Astrocyte of the spinal cord (primary cell): ENCODE measurements at regions not wholly inside any gene's neighbourhood (a gene's known extent, or its start where the extent isn't known, plus 50 kb on each side); places are given as distances from the start of the nearest gene placed in this dataset.

ENCODE experiments used
- DNase-seq: peaks from one replicate; pipeline ENCODE4 v3.0.0; 2011; ENCODE audit warnings: low read depth, low spot score
- H3K4me3 ChIP-seq: 2 replicates; pipeline ENCODE4 v1.5.1; 2011; ENCODE audit warnings: low read depth, mild to moderate bottlenecking, low read length, moderate library complexity
- in situ Hi-C: cut with HindIII; loops from 2 replicates; pipeline ENCODE4 v1.10.0; 2017; ENCODE audit warnings: low sequenced_read_pairs
- TF ChIP-seq, protein P1 (sequence below): IDR thresholded peaks from 2 replicates; pipeline ENCODE4 v1.5.1; 2012; ENCODE audit warnings: low read depth, mild to moderate bottlenecking, low read length, inconsistent platforms

GRCh38 chr6:151709329-151709728 lies 98.2 kb upstream of the ESR1 start:
- DNase-seq: no peak
- in situ Hi-C loops: no loop called here
- TF ChIP-seq, protein P1, sequence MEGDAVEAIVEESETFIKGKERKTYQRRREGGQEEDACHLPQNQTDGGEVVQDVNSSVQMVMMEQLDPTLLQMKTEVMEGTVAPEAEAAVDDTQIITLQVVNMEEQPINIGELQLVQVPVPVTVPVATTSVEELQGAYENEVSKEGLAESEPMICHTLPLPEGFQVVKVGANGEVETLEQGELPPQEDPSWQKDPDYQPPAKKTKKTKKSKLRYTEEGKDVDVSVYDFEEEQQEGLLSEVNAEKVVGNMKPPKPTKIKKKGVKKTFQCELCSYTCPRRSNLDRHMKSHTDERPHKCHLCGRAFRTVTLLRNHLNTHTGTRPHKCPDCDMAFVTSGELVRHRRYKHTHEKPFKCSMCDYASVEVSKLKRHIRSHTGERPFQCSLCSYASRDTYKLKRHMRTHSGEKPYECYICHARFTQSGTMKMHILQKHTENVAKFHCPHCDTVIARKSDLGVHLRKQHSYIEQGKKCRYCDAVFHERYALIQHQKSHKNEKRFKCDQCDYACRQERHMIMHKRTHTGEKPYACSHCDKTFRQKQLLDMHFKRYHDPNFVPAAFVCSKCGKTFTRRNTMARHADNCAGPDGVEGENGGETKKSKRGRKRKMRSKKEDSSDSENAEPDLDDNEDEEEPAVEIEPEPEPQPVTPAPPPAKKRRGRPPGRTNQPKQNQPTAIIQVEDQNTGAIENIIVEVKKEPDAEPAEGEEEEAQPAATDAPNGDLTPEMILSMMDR: no peak

GRCh38 chr6:151716526-151716932 lies 91.0 kb upstream of the ESR1 start:
- TF ChIP-seq, protein P1: no peak
- in situ Hi-C loops: no loop called here
- H3K4me3 ChIP-seq: no peak overlapping the region
- DNase-seq: no peak

More at GRCh38 chr6:151709329-151709728, 98.2 kb upstream of the ESR1 start:
- H3K4me3 ChIP-seq: no peak overlapping the region

- in situ Hi-C loops: no loop called here
- H3K4me3 ChIP-seq: no peak overlapping the region
- TF ChIP-seq, protein P1: no peak
- no peak for DNase-seq
Observed at GRCh38 chr6:151719070-151719469, 88.4 kb upstream of the ESR1 start.

DNA sequence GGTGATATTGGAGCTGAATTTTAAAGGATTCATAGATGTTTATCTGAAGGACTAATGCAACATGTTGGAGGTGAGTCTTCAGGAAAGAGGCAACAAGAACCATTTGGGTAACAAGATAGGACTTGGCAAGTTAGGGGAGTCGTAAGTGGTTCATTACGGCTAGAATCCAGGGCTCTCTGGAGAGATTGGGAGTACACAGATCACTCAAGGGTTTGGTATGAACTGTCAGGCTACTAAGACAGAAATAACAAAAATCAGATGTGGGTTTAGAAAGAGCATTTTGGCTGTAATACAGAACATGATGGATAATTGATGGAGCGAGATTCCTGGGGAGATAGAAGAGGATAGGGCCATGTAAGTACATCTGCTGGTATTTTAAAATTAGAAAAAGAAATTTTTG lies 86.3 kb upstream of the ESR1 start:
- no peak for DNase-seq
- no peak overlapping the region for H3K4me3 ChIP-seq
- in situ Hi-C loops: no loop called here

GRCh38 chr6:151721671-151722070 lies 85.8 kb upstream of the ESR1 start:
- TF ChIP-seq, protein P1: no peak
- H3K4me3 ChIP-seq: no peak overlapping the region
- in situ Hi-C loops: no loop called here
- no peak for DNase-seq

More for the DNA sequence above, 86.3 kb upstream of the ESR1 start:
- TF ChIP-seq, protein P1: no peak

DNA sequence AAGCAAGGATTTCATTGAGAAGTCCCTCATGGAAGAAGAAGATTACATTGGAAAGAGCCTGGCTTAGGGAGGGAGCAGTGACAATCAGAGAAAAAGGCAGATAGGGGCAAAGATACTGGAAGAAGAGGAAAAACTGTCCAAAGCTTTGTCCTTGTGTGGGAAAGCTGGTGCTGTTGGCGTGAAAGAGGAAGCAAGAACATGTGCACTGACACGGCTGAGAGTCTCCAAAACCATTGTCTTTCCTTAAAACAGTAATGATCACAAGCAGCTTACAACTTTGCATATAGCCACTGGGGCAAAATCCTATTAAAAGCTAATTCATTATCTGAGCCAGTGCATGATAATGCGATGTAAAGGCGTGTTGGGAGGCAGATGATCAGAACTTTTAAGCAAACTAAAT lies 85.1 kb upstream of the ESR1 start:
- TF ChIP-seq, protein P1: no peak
- H3K4me3 ChIP-seq: no peak overlapping the region
- no peak for DNase-seq
- in situ Hi-C loops: no loop called here

DNA sequence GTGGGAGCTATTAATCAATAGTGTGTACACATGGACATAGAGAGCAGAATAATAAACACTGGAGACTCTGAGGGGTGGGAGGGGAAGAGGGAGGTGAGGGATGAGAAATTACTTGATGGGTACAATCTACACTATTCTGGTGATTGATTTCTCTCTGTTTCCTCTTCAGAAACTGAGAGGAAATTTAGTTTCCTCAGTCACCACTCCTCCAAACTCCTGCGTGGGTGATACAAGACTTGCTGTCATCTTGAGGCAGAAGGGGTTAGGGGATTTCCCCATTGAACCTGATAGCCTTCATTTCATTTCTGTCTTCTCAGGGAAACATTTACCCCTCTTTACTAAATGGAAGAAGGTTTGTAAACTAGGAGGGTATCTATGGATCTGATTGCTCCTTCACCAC lies 84.3 kb upstream of the ESR1 start:
- in situ Hi-C loops: no loop called here
- TF ChIP-seq, protein P1: no peak
- no peak overlapping the region for H3K4me3 ChIP-seq
- DNase-seq: no peak
